ENCODE measurements at regions not wholly inside any gene's neighbourhood (a gene's known extent, or its start where the extent isn't known, plus 50 kb on each side); places are given as distances from the start of the nearest gene placed in this dataset.

- intact Hi-C loops (cut with micrococcal nuclease): no loop called here
- Mint-ChIP-seq H3K27ac (no peak overlapping the region), H3K9me3 (no peaks in the 10 kb centered on the region), H3K4me1 (ENCODE audit: low read depth) (no peaks in the 10 kb centered on the region), H3K36me3 (ENCODE audit: low read depth) (no peaks in the 10 kb centered on the region), H3K27me3 (ENCODE audit: low read depth) (no peaks in the 10 kb centered on the region), H3K4me3 (no peak overlapping the region)
- CTCF ChIA-PET: no interaction called here
- DNase-seq: no peak
Measured at GRCh38 chr13:85473144-85473543, 326.1 kb downstream of the SLITRK6 start.

GRCh38 chr13:85469320-85469719 lies 329.9 kb downstream of the SLITRK6 start:
- DNase-seq: no peak
- Mint-ChIP-seq H3K27me3 (ENCODE audit: low read depth) (no peaks in the 10 kb centered on the region), H3K4me3 (no peak overlapping the region), H3K27ac (no peak overlapping the region), H3K4me1 (ENCODE audit: low read depth) (no peaks in the 10 kb centered on the region), H3K36me3 (ENCODE audit: low read depth) (no peaks in the 10 kb centered on the region), H3K9me3 (no peaks in the 10 kb centered on the region)
- CTCF ChIA-PET: no interaction called here
- intact Hi-C loops (cut with micrococcal nuclease): no loop called here

- Mint-ChIP-seq H3K9me3 (peaks cover 3% of the 10 kb centered on the region), H3K4me1 (ENCODE audit: low read depth) (no peaks in the 10 kb centered on the region), H3K36me3 (ENCODE audit: low read depth) (no peaks in the 10 kb centered on the region), H3K27me3 (ENCODE audit: low read depth) (no peaks in the 10 kb centered on the region), H3K27ac (no peak overlapping the region), H3K4me3 (no peak overlapping the region)
- CTCF ChIA-PET: no interaction called here
- DNase-seq: no peak
- intact Hi-C loops (cut with micrococcal nuclease): no loop called here
Measured at GRCh38 chr13:85462792-85463425, 336.3 kb downstream of the SLITRK6 start.

- no peaks in the 10 kb centered on the region for H3K36me3 Mint-ChIP-seq (ENCODE audit: low read depth)
- no peak for DNase-seq
- intact Hi-C loops (cut with micrococcal nuclease): no loop called here
- H3K27ac Mint-ChIP-seq: no peak overlapping the region
- H3K4me3 Mint-ChIP-seq: no peak overlapping the region
- CTCF ChIA-PET: no interaction called here
- no peaks in the 10 kb centered on the region for H3K4me1 Mint-ChIP-seq (ENCODE audit: low read depth)
- peaks cover 8% of the 10 kb centered on the region for H3K9me3 Mint-ChIP-seq
- no peaks in the 10 kb centered on the region for H3K27me3 Mint-ChIP-seq (ENCODE audit: low read depth)
Measured at GRCh38 chr13:85461621-85462020, 337.6 kb downstream of the SLITRK6 start.

GRCh38 chr13:85445534-85445933 lies 353.7 kb downstream of the SLITRK6 start:
- intact Hi-C loops (cut with micrococcal nuclease): no loop called here
- H3K4me1 Mint-ChIP-seq (ENCODE audit: low read depth): no peaks in the 10 kb centered on the region
- no peak overlapping the region for H3K4me3 Mint-ChIP-seq
- no peaks in the 10 kb centered on the region for H3K9me3 Mint-ChIP-seq
- CTCF ChIA-PET: no interaction called here
- H3K27me3 Mint-ChIP-seq (ENCODE audit: low read depth): no peaks in the 10 kb centered on the region
- H3K36me3 Mint-ChIP-seq (ENCODE audit: low read depth): no peaks in the 10 kb centered on the region
- DNase-seq: no peak
- H3K27ac Mint-ChIP-seq: no peak overlapping the region

- no peaks in the 10 kb centered on the region for H3K27me3 Mint-ChIP-seq (ENCODE audit: low read depth)
- no peak overlapping the region for H3K4me3 Mint-ChIP-seq
- H3K27ac Mint-ChIP-seq: no peak overlapping the region
- CTCF ChIA-PET: no interaction called here
- no peaks in the 10 kb centered on the region for H3K9me3 Mint-ChIP-seq
- no peak for DNase-seq
- intact Hi-C loops (cut with micrococcal nuclease): no loop called here
- no peaks in the 10 kb centered on the region for H3K36me3 Mint-ChIP-seq (ENCODE audit: low read depth)
- H3K4me1 Mint-ChIP-seq (ENCODE audit: low read depth): no peaks in the 10 kb centered on the region
Measured at GRCh38 chr13:85441975-85442374, 357.2 kb downstream of the SLITRK6 start.

- Mint-ChIP-seq H3K9me3 (no peaks in the 10 kb centered on the region), H3K36me3 (ENCODE audit: low read depth) (no peaks in the 10 kb centered on the region), H3K27me3 (ENCODE audit: low read depth) (no peaks in the 10 kb centered on the region), H3K4me3 (no peak overlapping the region), H3K4me1 (ENCODE audit: low read depth) (no peaks in the 10 kb centered on the region), H3K27ac (no peak overlapping the region)
- CTCF ChIA-PET: no interaction called here
- intact Hi-C loops (cut with micrococcal nuclease): no loop called here
- DNase-seq: no peak
Measured at GRCh38 chr13:85441364-85441763, 357.9 kb downstream of the SLITRK6 start.

- H3K27ac Mint-ChIP-seq: no peak overlapping the region
- no peaks in the 10 kb centered on the region for H3K27me3 Mint-ChIP-seq (ENCODE audit: low read depth)
- H3K36me3 Mint-ChIP-seq (ENCODE audit: low read depth): no peaks in the 10 kb centered on the region
- intact Hi-C loops (cut with micrococcal nuclease): no loop called here
- H3K4me3 Mint-ChIP-seq: no peak overlapping the region
- H3K9me3 Mint-ChIP-seq: no peaks in the 10 kb centered on the region
- no peak for DNase-seq
- H3K4me1 Mint-ChIP-seq (ENCODE audit: low read depth): no peaks in the 10 kb centered on the region
- CTCF ChIA-PET: no interaction called here
Measured at GRCh38 chr13:85436029-85436428, 363.2 kb downstream of the SLITRK6 start.

GRCh38 chr13:85434927-85435326 lies 364.3 kb downstream of the SLITRK6 start:
- Mint-ChIP-seq H3K9me3 (no peaks in the 10 kb centered on the region), H3K27me3 (ENCODE audit: low read depth) (no peaks in the 10 kb centered on the region), H3K4me1 (ENCODE audit: low read depth) (no peaks in the 10 kb centered on the region), H3K27ac (no peak overlapping the region), H3K4me3 (no peak overlapping the region), H3K36me3 (ENCODE audit: low read depth) (no peaks in the 10 kb centered on the region)
- no peak for DNase-seq
- CTCF ChIA-PET: no interaction called here
- intact Hi-C loops (cut with micrococcal nuclease): no loop called here

GRCh38 chr13:85432881-85433280 lies 366.3 kb downstream of the SLITRK6 start:
- Mint-ChIP-seq H3K27ac (no peak overlapping the region), H3K36me3 (ENCODE audit: low read depth) (no peaks in the 10 kb centered on the region), H3K9me3 (no peaks in the 10 kb centered on the region), H3K4me1 (ENCODE audit: low read depth) (no peaks in the 10 kb centered on the region), H3K27me3 (ENCODE audit: low read depth) (no peaks in the 10 kb centered on the region), H3K4me3 (no peak overlapping the region)
- no peak for DNase-seq
- CTCF ChIA-PET: no interaction called here
- intact Hi-C loops (cut with micrococcal nuclease): no loop called here

GRCh38 chr13:85431720-85432119 lies 367.5 kb downstream of the SLITRK6 start:
- Mint-ChIP-seq H3K36me3 (ENCODE audit: low read depth) (no peaks in the 10 kb centered on the region), H3K4me1 (ENCODE audit: low read depth) (no peaks in the 10 kb centered on the region), H3K27me3 (ENCODE audit: low read depth) (no peaks in the 10 kb centered on the region), H3K4me3 (no peak overlapping the region), H3K9me3 (no peaks in the 10 kb centered on the region), H3K27ac (no peak overlapping the region)
- intact Hi-C loops (cut with micrococcal nuclease): no loop called here
- DNase-seq: no peak
- CTCF ChIA-PET: no interaction called here

GRCh38 chr13:85430216-85430794 lies 368.9 kb downstream of the SLITRK6 start:
- intact Hi-C loops (cut with micrococcal nuclease): no loop called here
- DNase-seq: no peak
- H3K4me1 Mint-ChIP-seq (ENCODE audit: low read depth): no peaks in the 10 kb centered on the region
- no peak overlapping the region for H3K4me3 Mint-ChIP-seq
- no peak overlapping the region for H3K27ac Mint-ChIP-seq
- no peaks in the 10 kb centered on the region for H3K36me3 Mint-ChIP-seq (ENCODE audit: low read depth)
- CTCF ChIA-PET: no interaction called here
- no peaks in the 10 kb centered on the region for H3K27me3 Mint-ChIP-seq (ENCODE audit: low read depth)
- H3K9me3 Mint-ChIP-seq: no peaks in the 10 kb centered on the region

- intact Hi-C loops (cut with micrococcal nuclease): no loop called here
- no peak overlapping the region for H3K27ac Mint-ChIP-seq
- CTCF ChIA-PET: no interaction called here
- H3K4me1 Mint-ChIP-seq (ENCODE audit: low read depth): no peaks in the 10 kb centered on the region
- H3K4me3 Mint-ChIP-seq: no peak overlapping the region
- H3K36me3 Mint-ChIP-seq (ENCODE audit: low read depth): no peaks in the 10 kb centered on the region
- peaks cover 1% of the 10 kb centered on the region for H3K9me3 Mint-ChIP-seq
- no peaks in the 10 kb centered on the region for H3K27me3 Mint-ChIP-seq (ENCODE audit: low read depth)
- no peak for DNase-seq
Measured at GRCh38 chr13:85427416-85427815, 371.8 kb downstream of the SLITRK6 start.
